GM12873 (cell line): ENCODE measurements at regions not wholly inside any gene's neighbourhood (a gene's known extent, or its start where the extent isn't known, plus 50 kb on each side); places are given as distances from the start of the nearest gene placed in this dataset.

Source experiments
- CTCF ChIP-seq: IDR thresholded peaks from 2 replicates; pipeline ENCODE4 v1.5.1; 2012; ENCODE audit warnings: low read depth, mild to moderate bottlenecking, moderate library complexity, low read length, control low read depth; ENCODE audit not compliant: insufficient read depth; ENCODE audit errors: missing control alignments

- TF ChIP-seq CTCF: no peak
These were observed 574.7 kb downstream of the KCNJ18 start for GRCh38 chr17:22267019-22267418.

GRCh38 chr17:22268214-22268911, 576.0 kb downstream of the KCNJ18 start:
- TF ChIP-seq CTCF: no peak

GRCh38 chr17:22268912-22269220, 576.5 kb downstream of the KCNJ18 start:
- TF ChIP-seq CTCF: no peak

GRCh38 chr17:22270381-22270780, 578.1 kb downstream of the KCNJ18 start:
- no peak for TF ChIP-seq CTCF

- no peak for TF ChIP-seq CTCF
These were observed 580.2 kb downstream of the KCNJ18 start for GRCh38 chr17:22272363-22273146.

- no peak for TF ChIP-seq CTCF
These were observed 581.0 kb downstream of the KCNJ18 start for GRCh38 chr17:22273308-22273707.

GRCh38 chr17:22277595-22277994, 585.3 kb downstream of the KCNJ18 start:
- TF ChIP-seq CTCF: no peak
